Upper lobe of left lung (tissue), 4 donors: ENCODE measurements at regions not wholly inside any gene's neighbourhood (a gene's known extent, or its start where the extent isn't known, plus 50 kb on each side); places are given as distances from the start of the nearest gene placed in this dataset.

Experiments used
- CTCF ChIP-seq, 6 experiments: fragments of 450-650 bp in 4 of 6; fragments of 200-600 bp in 2 of 6; sonication (generic) in 2 of 6; IDR thresholded peaks; one replicate each; pipeline ENCODE4 v1.5.1; 2016 to 2019; ENCODE audit warnings: antibody characterized with exemption in 6 of 6
- POLR2A ChIP-seq, 4 donors: fragments of 450-650 bp; IDR thresholded peaks; one replicate each; pipeline ENCODE4 v1.5.1; 2016 to 2017; ENCODE audit warnings: antibody characterized with exemption in 4 of 4, mild to moderate bottlenecking in 2 of 4
- POLR2AphosphoS5 ChIP-seq, 2 donors: sonication (generic); formaldehyde crosslinking; IDR thresholded peaks; one replicate each; pipeline ENCODE4 v1.5.1; 2017; ENCODE audit warnings: antibody characterized with exemption in 2 of 2

GRCh38 chrX:82556588-82556987, 951.5 kb upstream of the POU3F4 start:
- TF ChIP-seq POLR2A (IDR thresholded peaks at IDR 0.05) (no peak), CTCF (IDR thresholded peaks at IDR 0.05) (no peak), POLR2AphosphoS5 (IDR thresholded peaks at IDR 0.05) (no peak)
